PC-3 (cell line): ENCODE measurements at regions not wholly inside any gene's neighbourhood (a gene's known extent, or its start where the extent isn't known, plus 50 kb on each side); places are given as distances from the start of the nearest gene placed in this dataset.

Experiments used
- ATAC-seq: fragments of 200-7000 bp; cut with Tn5 transposase; 2 replicates; pipeline ENCODE4 v1.9.1; 2020; ENCODE audit warnings: mild to moderate bottlenecking, moderate library complexity
- BruUV-seq: library from RNA; stranded (reverse); fragments of 400-500 nt; replicated peaks from 2 replicates; lab custom pipeline; 2021; lab: Mats Ljungman, UMichigan
- CTCF ChIA-PET: fragments of 300-600 bp; sonication (Branson Sonifier 250); formaldehyde crosslinking; loops from one replicate; lab custom pipeline; 2022; ENCODE audit warnings: antibody characterized with exemption; lab: Charles Lee
- POLR2A ChIA-PET: fragments of 300-600 bp; sonication (Branson Sonifier 250); formaldehyde crosslinking; loops from one replicate; lab custom pipeline; 2022; ENCODE audit warnings: antibody characterized with exemption; ENCODE audit not compliant: unreplicated experiment; lab: Charles Lee
- DNase-seq: peaks from one replicate; pipeline ENCODE4 v3.0.0-alpha.2; 2015
- H2AFZ ChIP-seq: fragments of 300-600 bp; sonication (generic); 2 replicates; pipeline ENCODE4 v1.6.0; 2016; ENCODE audit warnings: antibody characterized with exemption, low read length
- H3F3A ChIP-seq: fragments of 300-600 bp; sonication (generic); one replicate; pipeline ENCODE4 v1.6.0; 2017; ENCODE audit warnings: antibody characterized with exemption, low read length, control low read depth, mild to moderate bottlenecking; ENCODE audit not compliant: unreplicated experiment
- H3K27ac ChIP-seq: fragments of 300-600 bp; sonication (generic); 2 replicates; pipeline ENCODE4 v1.5.1; 2016; ENCODE audit warnings: mild to moderate bottlenecking, low read length
- H3K27me3 ChIP-seq: fragments of 300-600 bp; sonication (generic); 2 replicates; pipeline ENCODE4 v1.6.1; 2016; ENCODE audit warnings: low read length, mixed read lengths
- H3K36me3 ChIP-seq: fragments of 300-600 bp; sonication (generic); 2 replicates; pipeline ENCODE4 v1.6.1; 2016; ENCODE audit warnings: low read depth, mixed run types, low read length, mixed read lengths
- H3K4me1 ChIP-seq: fragments of 300-600 bp; sonication (generic); 2 replicates; pipeline ENCODE4 v1.5.1; 2016; ENCODE audit warnings: low read length; ENCODE audit not compliant: insufficient read depth
- H3K4me2 ChIP-seq: fragments of 300-600 bp; sonication (generic); 2 replicates; pipeline ENCODE4 v1.6.0; 2016; ENCODE audit warnings: low read length
- H3K4me3 ChIP-seq: fragments of 300-600 bp; sonication (generic); 2 replicates; pipeline ENCODE4 v1.5.1; 2016; ENCODE audit warnings: mild to moderate bottlenecking, low read length, mixed read lengths
- H3K79me2 ChIP-seq: fragments of 300-600 bp; sonication (generic); 2 replicates; pipeline ENCODE4 v1.6.1; 2017; ENCODE audit warnings: low read length, mixed read lengths
- H3K9ac ChIP-seq: fragments of 300-600 bp; sonication (generic); 2 replicates; pipeline ENCODE4 v1.6.0; 2016; ENCODE audit warnings: mild to moderate bottlenecking, low read length
- H3K9me2 ChIP-seq: fragments of 300-600 bp; sonication (generic); replicated peaks from 2 replicates; pipeline ENCODE4 v1.6.1; 2016; ENCODE audit warnings: mixed run types, low read length, mixed read lengths
- H3K9me3 ChIP-seq: fragments of 300-600 bp; sonication (generic); 2 replicates; pipeline ENCODE4 v1.6.1; 2016; ENCODE audit warnings: low read length, mixed read lengths
- H4K20me1 ChIP-seq: fragments of 300-600 bp; sonication (generic); 2 replicates; pipeline ENCODE4 v1.6.1; 2016; ENCODE audit warnings: low read length, mixed read lengths
- CTCF ChIP-seq: fragments of 300-600 bp; sonication (generic); conservative IDR thresholded peaks from 2 replicates; pipeline ENCODE4 v1.5.1; 2017; ENCODE audit warnings: antibody characterized with exemption, low read depth, mild to moderate bottlenecking, low read length
- EZH2 ChIP-seq: fragments of 300-600 bp; sonication (generic); IDR thresholded peaks from one replicate; pipeline ENCODE4 v1.6.1; 2017; ENCODE audit warnings: antibody characterized with exemption, mild to moderate bottlenecking, low read length; ENCODE audit not compliant: unreplicated experiment
- EZH2phosphoT487 ChIP-seq: fragments of 300-600 bp; sonication (generic); IDR thresholded peaks from 2 replicates; pipeline ENCODE4 v1.6.1; 2018; ENCODE audit warnings: mild to moderate bottlenecking, antibody characterized with exemption, low read length, borderline replicate concordance
- intact Hi-C: fragments of 100-400 bp; cut with micrococcal nuclease; formaldehyde crosslinking; loops from 2 replicates; pipeline ENCODE4 v1.9.0; 2023

- Histone ChIP-seq H4K20me1 (no peaks in the 10 kb centered on the region), H3K9me3 (no peaks in the 10 kb centered on the region), H3K27me3 (peaks cover 57% of the 10 kb centered on the region), H3K4me2 (no peak overlapping the region), H3K9ac (no peak overlapping the region), H3K27ac (no peak overlapping the region), H3K36me3 (no peaks in the 10 kb centered on the region), H2AFZ (no peak overlapping the region), H3K9me2 (no peaks in the 10 kb centered on the region), H3K4me3 (no peak overlapping the region), H3K79me2 (no peaks in the 10 kb centered on the region), H3K4me1 (no peaks in the 10 kb centered on the region), H3F3A (no peaks in the 10 kb centered on the region)
- POLR2A ChIA-PET = no interaction called here
- no peak for DNase-seq
- intact Hi-C loops = no loop called here
- TF ChIP-seq EZH2 = no peak
- TF ChIP-seq CTCF = no peak
- no peak for TF ChIP-seq EZH2phosphoT487
- no peak for ATAC-seq
- CTCF ChIA-PET = no interaction called here
- no TSS peak for BruUV-seq
These were observed 492.3 kb upstream of the FAM241A start for GRCh38 chr4:111652986-111653385.

GRCh38 chr4:111662496-111662895 lies 482.8 kb upstream of the FAM241A start:
- ChIA-PET POLR2A (no interaction called here), CTCF (no interaction called here)
- BruUV-seq = no TSS peak
- H3K9me2 ChIP-seq = no peaks in the 10 kb centered on the region
- TF ChIP-seq CTCF (no peak), EZH2 (no peak), EZH2phosphoT487 (no peak)
- H3K4me1 ChIP-seq = no peaks in the 10 kb centered on the region
- intact Hi-C loops = no loop called here
- H4K20me1 ChIP-seq = no peaks in the 10 kb centered on the region
- no peak overlapping the region for H3K4me2 ChIP-seq
- H3K36me3 ChIP-seq = no peaks in the 10 kb centered on the region
- DNase-seq = no peak
- no peak overlapping the region for H2AFZ ChIP-seq
- no peaks in the 10 kb centered on the region for H3K9me3 ChIP-seq
- no peak overlapping the region for H3K27ac ChIP-seq
- ATAC-seq = no peak
- H3K4me3 ChIP-seq = no peak overlapping the region
- no peak overlapping the region for H3K9ac ChIP-seq
- H3K27me3 ChIP-seq = peaks cover 14% of the 10 kb centered on the region; the same call in 1 of the 2 replicates
- no peaks in the 10 kb centered on the region for H3K79me2 ChIP-seq
- H3F3A ChIP-seq = no peaks in the 10 kb centered on the region

GRCh38 chr4:111664308-111664945 lies 480.8 kb upstream of the FAM241A start:
- no peak overlapping the region for H3K27ac ChIP-seq
- ATAC-seq = no peak
- no peaks in the 10 kb centered on the region for H4K20me1 ChIP-seq
- ChIA-PET POLR2A (no interaction called here), CTCF (no interaction called here)
- H3K4me2 ChIP-seq = no peak overlapping the region
- no peak for TF ChIP-seq EZH2
- no peak for TF ChIP-seq CTCF
- no peak for TF ChIP-seq EZH2phosphoT487
- no peak overlapping the region for H3K9ac ChIP-seq
- H3K4me1 ChIP-seq = no peaks in the 10 kb centered on the region
- no peaks in the 10 kb centered on the region for H3F3A ChIP-seq
- no peak overlapping the region for H2AFZ ChIP-seq
- no peak overlapping the region for H3K4me3 ChIP-seq
- H3K79me2 ChIP-seq = no peaks in the 10 kb centered on the region
- no peaks in the 10 kb centered on the region for H3K36me3 ChIP-seq
- BruUV-seq = no TSS peak
- peaks cover 5% of the 10 kb centered on the region; the same call in 1 of the 2 replicates for H3K27me3 ChIP-seq
- no peak for DNase-seq
- H3K9me3 ChIP-seq = no peaks in the 10 kb centered on the region
- intact Hi-C loops = no loop called here
- no peaks in the 10 kb centered on the region for H3K9me2 ChIP-seq
